K562 (cell line): ENCODE measurements at regions not wholly inside any gene's neighbourhood (a gene's known extent, or its start where the extent isn't known, plus 50 kb on each side); places are given as distances from the start of the nearest gene placed in this dataset.

ENCODE experiments used
- ATAC-seq: fragments of 200-7000 bp; cut with Tn5 transposase; 3 replicates; pipeline ENCODE4 v1.9.1; 2020; ENCODE audit warnings: moderate library complexity
- BruUV-seq: library from RNA; stranded (reverse); fragments of 400-500 nt; replicated peaks from 2 replicates; lab custom pipeline; 2021; lab: Mats Ljungman, UMichigan
- CTCF ChIA-PET: fragments of 300-600 bp; formaldehyde crosslinking; extraction: SDS; loops from one replicate; lab custom pipeline; 2021; ENCODE audit warnings: low intra/inter-chr PET ratio; lab: Yijun Ruan, JAX
- POLR2A ChIA-PET: fragments of 300-600, 350-650 bp; sonication (Branson Sonifier 250); formaldehyde crosslinking; extraction: SDS; loops from one replicate; lab custom pipeline; 2021; ENCODE audit warnings: antibody characterized with exemption, inconsistent platforms; lab: Yijun Ruan, JAX
- DNase-seq, 4 experiments: peaks; one replicate each; pipeline versions ENCODE4 v3.0.0 to v3.0.0-alpha.2; 2011 to 2018; ENCODE audit warnings: low spot score in 3 of 4, mixed read lengths in 3 of 4; ENCODE audit errors: extremely low read depth in 1 of 4
- FAIRE-seq: peaks from 2 replicates; lab custom pipeline; 2011; peaks lifted over from hg19 to GRCh38; lab: Jason Lieb, UNC
- H2AFZ ChIP-seq: 2 replicates; pipeline ENCODE4 v1.6.0; 2011; ENCODE audit warnings: low read depth, low read length, control low read depth, inconsistent platforms
- H3K27ac ChIP-seq: fragments of 200-600 bp; 3 replicates; pipeline ENCODE4 v1.8.0; 2011; ENCODE audit warnings: low read depth, mild to moderate bottlenecking, control low read depth, inconsistent platforms, low read length, moderate library complexity, mixed read lengths; ENCODE audit errors: extremely low read depth
- H3K27me3 ChIP-seq, 2 experiments: fragments of 300-600 bp in 1 of 2; 2 replicates in 1 of 2; 3 replicates in 1 of 2; pipeline versions ENCODE4 v1.6.0 to v1.8.0; 2011; ENCODE audit warnings: inconsistent platforms in 2 of 2, low read length in 2 of 2, mild to moderate bottlenecking in 1 of 2, mixed read lengths in 1 of 2, moderate library complexity in 1 of 2; ENCODE audit not compliant: control insufficient read depth in 2 of 2, insufficient read depth in 2 of 2
- H3K36me3 ChIP-seq: fragments of 300-600 bp; 3 replicates; pipeline ENCODE4 v1.8.0; 2011; ENCODE audit warnings: mild to moderate bottlenecking, low read length, inconsistent platforms; ENCODE audit not compliant: control insufficient read depth, insufficient read depth
- H3K4me1 ChIP-seq, 2 experiments: fragments of 200-600 bp in 1 of 2; replicated peaks in 1 of 2; 2 replicates in 1 of 2; 3 replicates in 1 of 2; pipeline versions ENCODE4 v1.5.1 to v1.8.0; 2011; ENCODE audit warnings: inconsistent platforms in 2 of 2, low read length in 2 of 2, mild to moderate bottlenecking in 1 of 2, mixed read lengths in 1 of 2, moderate library complexity in 1 of 2; ENCODE audit not compliant: control insufficient read depth in 2 of 2, insufficient read depth in 2 of 2
- H3K4me2 ChIP-seq: 2 replicates; pipeline ENCODE4 v1.6.1; 2011; ENCODE audit warnings: low read length, control low read depth, inconsistent platforms, mixed read lengths; ENCODE audit not compliant: insufficient read depth
- H3K4me3 ChIP-seq: fragments of 200-600 bp; sonication (generic), shearing (Covaris generic); 2 replicates; pipeline ENCODE4 v1.5.1; 2016; ENCODE audit warnings: control low read depth, inconsistent platforms
- H3K79me2 ChIP-seq: fragments of 200-600 bp; 3 replicates; pipeline ENCODE4 v1.8.0; 2011; ENCODE audit warnings: low read length, inconsistent platforms; ENCODE audit not compliant: control insufficient read depth, insufficient read depth
- H3K9ac ChIP-seq, 2 experiments: 2 replicates each; pipeline versions ENCODE4 v1.6.0 to v1.6.1; 2011; ENCODE audit warnings: low read depth in 2 of 2, low read length in 2 of 2, control low read depth in 1 of 2, inconsistent platforms in 1 of 2, mild to moderate bottlenecking in 1 of 2, mixed read lengths in 1 of 2; ENCODE audit not compliant: insufficient read depth in 1 of 2
- H3K9me1 ChIP-seq: one replicate; pipeline ENCODE4 v1.6.0; 2011; ENCODE audit warnings: inconsistent platforms, mild to moderate bottlenecking, low read length, moderate library complexity; ENCODE audit not compliant: control insufficient read depth, insufficient read depth
- H3K9me3 ChIP-seq: replicated peaks from 2 replicates; pipeline ENCODE4 v1.5.1; 2011; ENCODE audit warnings: low read depth, low read length, inconsistent platforms; ENCODE audit not compliant: control insufficient read depth, insufficient read depth
- H4K20me1 ChIP-seq: replicated peaks from 2 replicates; pipeline ENCODE4 v1.6.1; 2011; ENCODE audit warnings: low read length, inconsistent platforms, mixed read lengths; ENCODE audit not compliant: control insufficient read depth, insufficient read depth
- CEBPG ChIP-seq, 3 experiments: fragments of 200-800 bp in 1 of 3; sonication (Bioruptor generic) in 1 of 3; sonication (generic) in 1 of 3; formaldehyde crosslinking in 1 of 3; IDR thresholded peaks in 2 of 3; conservative IDR thresholded peaks in 1 of 3; 2 replicates each; pipeline versions ENCODE4 v1.6.1 to v1.8.0; 2016 to 2022; ENCODE audit warnings: missing compliant biosample characterization in 2 of 3, missing genetic modification characterization in 2 of 3, mild to moderate bottlenecking in 1 of 3, missing genetic modification reagents in 1 of 3
- EP300 ChIP-seq: IDR thresholded peaks from 2 replicates; pipeline ENCODE4 v1.6.1; 2012; ENCODE audit warnings: low read length, improper control_type of control experiment
- EWSR1 ChIP-seq: fragments of 450-650 bp; IDR thresholded peaks from 2 replicates; pipeline ENCODE4 v1.6.1; 2018; ENCODE audit warnings: borderline replicate concordance, mild to moderate bottlenecking, low read depth, moderate library complexity; ENCODE audit not compliant: partially characterized antibody
- EZH2 ChIP-seq: IDR thresholded peaks from 2 replicates; pipeline ENCODE4 v1.6.1; 2012; ENCODE audit warnings: low read depth, mild to moderate bottlenecking, inconsistent platforms, low read length, borderline replicate concordance
- NELFE ChIP-seq: IDR thresholded peaks from 2 replicates; pipeline ENCODE4 v1.6.1; 2011; ENCODE audit warnings: mild to moderate bottlenecking; ENCODE audit not compliant: insufficient read depth, insufficient read length
- SAFB2 ChIP-seq: fragments of 200-400 bp; formaldehyde crosslinking; IDR thresholded peaks from 2 replicates; pipeline ENCODE4 v1.6.1; 2018; ENCODE audit warnings: borderline replicate concordance, low read length, low read depth, moderate library complexity; ENCODE audit not compliant: severe bottlenecking
- ZNF274 ChIP-seq: IDR thresholded peaks from 2 replicates; pipeline ENCODE4 v1.6.1; 2011; ENCODE audit warnings: low read depth, mild to moderate bottlenecking, low read length, moderate library complexity, borderline replicate concordance
- ZNF695 ChIP-seq: fragments of 450-650 bp; formaldehyde crosslinking; IDR thresholded peaks from 2 replicates; pipeline ENCODE4 v1.4.0; 2020; ENCODE audit warnings: mild to moderate bottlenecking, moderate library complexity
- ZNF75A ChIP-seq: fragments of 450-650 bp; formaldehyde crosslinking; IDR thresholded peaks from 2 replicates; pipeline ENCODE4 v1.4.0; 2020; ENCODE audit warnings: mild to moderate bottlenecking
- whole genome bisulfite sequencing: fragments of 100-300 bp; shearing (Covaris generic); methylation state at CpG from one replicate; pipeline ENCODE4 v1.1.6; 2016; ENCODE audit warnings: low coverage, mixed read lengths; ENCODE audit not compliant: insufficient coverage; ENCODE audit errors: missing lambda C conversion rate; 5-methylcytosine and 5-hydroxymethylcytosine counted together
- in situ Hi-C: fragments of 300-500 bp; cut with MboI; formaldehyde crosslinking; loops from 4 replicates; pipeline ENCODE4 v1.15.0; 2018; ENCODE audit warnings: inconsistent platforms, mixed read lengths
- intact Hi-C: fragments of 100-400 bp; cut with micrococcal nuclease; formaldehyde crosslinking; loops from 2 replicates; pipeline ENCODE4 v1.14.2; 2022
- TF ChIP-seq, protein P1 (sequence below): sonication (generic); formaldehyde crosslinking; IDR thresholded peaks from 2 replicates; pipeline ENCODE4 v1.8.1; 2023; ENCODE audit warnings: mild to moderate bottlenecking, missing genetic modification reagents
- TF ChIP-seq, protein P2 (sequence below): fragments of 200-800 bp; sonication (Bioruptor generic); IDR thresholded peaks from 2 replicates; pipeline ENCODE4 v1.6.1; 2017; ENCODE audit warnings: missing genetic modification characterization, missing compliant biosample characterization

DNA sequence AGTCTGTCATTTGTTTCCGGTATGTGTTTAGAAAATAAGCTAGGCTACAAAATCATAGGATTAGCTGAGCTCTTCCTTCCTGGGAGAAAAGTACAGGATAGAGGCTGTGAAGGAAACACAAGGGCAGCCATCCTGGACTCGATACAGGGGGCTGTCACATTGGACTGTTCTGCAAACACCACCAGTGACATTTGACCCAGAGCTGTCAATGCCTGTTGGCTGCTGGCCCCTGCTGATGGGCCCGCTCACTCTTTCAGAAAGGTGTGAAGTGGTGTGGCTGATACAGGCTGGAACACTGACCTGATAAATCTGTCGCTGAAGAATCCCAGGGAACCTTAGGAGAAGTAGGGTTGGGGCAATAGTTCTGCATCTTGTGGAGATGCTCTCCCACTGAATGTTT lies 183.1 kb downstream of the RHOU start:
- DNase-seq: no peak
- Histone ChIP-seq H3K79me2 (no peaks in the 10 kb centered on the region), H3K9ac (no peak overlapping the region), H3K27me3 (peaks cover 0 to 4% of the 10 kb centered on the region in 2 experiments; a peak in 3 of 5 replicates), H3K9me3 (no peaks in the 10 kb centered on the region), H2AFZ (no peak overlapping the region), H4K20me1 (no peaks in the 10 kb centered on the region), H3K27ac (no peak overlapping the region), H3K36me3 (no peaks in the 10 kb centered on the region), H3K4me2 (no peak overlapping the region), H3K4me3 (no peak overlapping the region), H3K4me1 (no peaks in the 10 kb centered on the region), H3K9me1 (no peaks in the 10 kb centered on the region)
- ChIA-PET POLR2A (interaction anchor here (0.5 kb wide), 1 partner anchor 70 kb away, joined by 3 read pairs; no protein-coding TSS in a partner anchor), CTCF (no interaction called here)
- in situ Hi-C loops: no loop called here
- BruUV-seq: no TSS peak
- ATAC-seq: no peak
- no peak for FAIRE-seq
- WGBS: 0% methylated on average over 4 of the region's 4 CpGs
- intact Hi-C loops: no loop called here
- TF ChIP-seq EP300 (no peak), ZNF274 (no peak), ZNF695 (CRISPR knock-in tag) (no peak), EWSR1 (no peak), CEBPG (CRISPR knock-in tag; IDR thresholded peaks at IDR 0.05) (no peak), CEBPG (tag; conservative IDR thresholded peaks at IDR 0.05 in 1 of 2, IDR thresholded peaks at IDR 0.05 in 1 of 2) (no peak), SAFB2 (no peak), ZNF75A (CRISPR knock-in tag) (no peak), NELFE (no peak), EZH2 (no peak)
- TF ChIP-seq, protein P1, sequence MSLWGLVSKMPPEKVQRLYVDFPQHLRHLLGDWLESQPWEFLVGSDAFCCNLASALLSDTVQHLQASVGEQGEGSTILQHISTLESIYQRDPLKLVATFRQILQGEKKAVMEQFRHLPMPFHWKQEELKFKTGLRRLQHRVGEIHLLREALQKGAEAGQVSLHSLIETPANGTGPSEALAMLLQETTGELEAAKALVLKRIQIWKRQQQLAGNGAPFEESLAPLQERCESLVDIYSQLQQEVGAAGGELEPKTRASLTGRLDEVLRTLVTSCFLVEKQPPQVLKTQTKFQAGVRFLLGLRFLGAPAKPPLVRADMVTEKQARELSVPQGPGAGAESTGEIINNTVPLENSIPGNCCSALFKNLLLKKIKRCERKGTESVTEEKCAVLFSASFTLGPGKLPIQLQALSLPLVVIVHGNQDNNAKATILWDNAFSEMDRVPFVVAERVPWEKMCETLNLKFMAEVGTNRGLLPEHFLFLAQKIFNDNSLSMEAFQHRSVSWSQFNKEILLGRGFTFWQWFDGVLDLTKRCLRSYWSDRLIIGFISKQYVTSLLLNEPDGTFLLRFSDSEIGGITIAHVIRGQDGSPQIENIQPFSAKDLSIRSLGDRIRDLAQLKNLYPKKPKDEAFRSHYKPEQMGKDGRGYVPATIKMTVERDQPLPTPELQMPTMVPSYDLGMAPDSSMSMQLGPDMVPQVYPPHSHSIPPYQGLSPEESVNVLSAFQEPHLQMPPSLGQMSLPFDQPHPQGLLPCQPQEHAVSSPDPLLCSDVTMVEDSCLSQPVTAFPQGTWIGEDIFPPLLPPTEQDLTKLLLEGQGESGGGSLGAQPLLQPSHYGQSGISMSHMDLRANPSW: no peak
- TF ChIP-seq, protein P2, sequence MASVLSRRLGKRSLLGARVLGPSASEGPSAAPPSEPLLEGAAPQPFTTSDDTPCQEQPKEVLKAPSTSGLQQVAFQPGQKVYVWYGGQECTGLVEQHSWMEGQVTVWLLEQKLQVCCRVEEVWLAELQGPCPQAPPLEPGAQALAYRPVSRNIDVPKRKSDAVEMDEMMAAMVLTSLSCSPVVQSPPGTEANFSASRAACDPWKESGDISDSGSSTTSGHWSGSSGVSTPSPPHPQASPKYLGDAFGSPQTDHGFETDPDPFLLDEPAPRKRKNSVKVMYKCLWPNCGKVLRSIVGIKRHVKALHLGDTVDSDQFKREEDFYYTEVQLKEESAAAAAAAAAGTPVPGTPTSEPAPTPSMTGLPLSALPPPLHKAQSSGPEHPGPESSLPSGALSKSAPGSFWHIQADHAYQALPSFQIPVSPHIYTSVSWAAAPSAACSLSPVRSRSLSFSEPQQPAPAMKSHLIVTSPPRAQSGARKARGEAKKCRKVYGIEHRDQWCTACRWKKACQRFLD (CRISPR knock-in tag): no peak
